ENCODE measurements at regions not wholly inside any gene's neighbourhood (a gene's known extent, or its start where the extent isn't known, plus 50 kb on each side); places are given as distances from the start of the nearest gene placed in this dataset.

DNA sequence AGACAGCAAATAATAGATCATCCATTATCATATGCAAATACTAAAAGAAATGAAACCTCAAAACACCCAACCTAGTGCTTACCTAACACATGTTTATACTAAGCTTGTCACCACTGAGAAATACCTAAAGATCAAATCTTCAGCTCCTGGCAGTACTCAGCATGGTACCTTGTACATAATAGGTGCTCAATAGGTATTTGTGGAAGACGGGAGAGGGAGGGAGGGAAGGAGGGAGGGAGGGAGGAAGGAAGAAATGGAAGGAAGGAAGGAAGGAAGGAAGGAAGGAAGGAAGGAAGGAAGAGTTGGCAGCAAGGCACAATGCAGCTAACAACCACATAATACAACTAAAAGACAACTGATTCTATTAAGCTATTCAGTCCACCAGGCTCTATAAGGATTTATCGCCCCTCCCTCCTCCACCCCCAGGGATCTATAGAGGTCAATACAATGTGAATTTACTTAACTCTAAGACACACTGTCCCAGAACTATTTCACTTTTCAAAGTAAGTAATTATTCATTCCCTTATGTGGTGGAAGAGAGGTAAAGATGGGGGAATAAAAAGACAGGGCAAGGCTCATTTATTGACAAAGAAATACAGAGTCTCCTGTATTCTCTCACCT, 328.9 kb downstream of the PAPSS1 start:
- Mint-ChIP-seq H3K27ac (ENCODE audit: unreplicated experiment) (no peak overlapping the region), H3K4me3 (ENCODE audit: unreplicated experiment) (no peak overlapping the region), H3K9me3 (ENCODE audit: unreplicated experiment) (no peaks in the 10 kb centered on the region), H3K36me3 (ENCODE audit: unreplicated experiment) (no peaks in the 10 kb centered on the region), H3K27me3 (ENCODE audit: unreplicated experiment) (no peaks in the 10 kb centered on the region), H3K4me1 (ENCODE audit: low read depth, unreplicated experiment) (no peaks in the 10 kb centered on the region)
- TF ChIP-seq, protein P1, sequence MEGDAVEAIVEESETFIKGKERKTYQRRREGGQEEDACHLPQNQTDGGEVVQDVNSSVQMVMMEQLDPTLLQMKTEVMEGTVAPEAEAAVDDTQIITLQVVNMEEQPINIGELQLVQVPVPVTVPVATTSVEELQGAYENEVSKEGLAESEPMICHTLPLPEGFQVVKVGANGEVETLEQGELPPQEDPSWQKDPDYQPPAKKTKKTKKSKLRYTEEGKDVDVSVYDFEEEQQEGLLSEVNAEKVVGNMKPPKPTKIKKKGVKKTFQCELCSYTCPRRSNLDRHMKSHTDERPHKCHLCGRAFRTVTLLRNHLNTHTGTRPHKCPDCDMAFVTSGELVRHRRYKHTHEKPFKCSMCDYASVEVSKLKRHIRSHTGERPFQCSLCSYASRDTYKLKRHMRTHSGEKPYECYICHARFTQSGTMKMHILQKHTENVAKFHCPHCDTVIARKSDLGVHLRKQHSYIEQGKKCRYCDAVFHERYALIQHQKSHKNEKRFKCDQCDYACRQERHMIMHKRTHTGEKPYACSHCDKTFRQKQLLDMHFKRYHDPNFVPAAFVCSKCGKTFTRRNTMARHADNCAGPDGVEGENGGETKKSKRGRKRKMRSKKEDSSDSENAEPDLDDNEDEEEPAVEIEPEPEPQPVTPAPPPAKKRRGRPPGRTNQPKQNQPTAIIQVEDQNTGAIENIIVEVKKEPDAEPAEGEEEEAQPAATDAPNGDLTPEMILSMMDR (IDR thresholded peaks at IDR 0.05; ENCODE audit: partially characterized antibody, unreplicated experiment), result no peak
- DNase-seq, result no peak

DNA sequence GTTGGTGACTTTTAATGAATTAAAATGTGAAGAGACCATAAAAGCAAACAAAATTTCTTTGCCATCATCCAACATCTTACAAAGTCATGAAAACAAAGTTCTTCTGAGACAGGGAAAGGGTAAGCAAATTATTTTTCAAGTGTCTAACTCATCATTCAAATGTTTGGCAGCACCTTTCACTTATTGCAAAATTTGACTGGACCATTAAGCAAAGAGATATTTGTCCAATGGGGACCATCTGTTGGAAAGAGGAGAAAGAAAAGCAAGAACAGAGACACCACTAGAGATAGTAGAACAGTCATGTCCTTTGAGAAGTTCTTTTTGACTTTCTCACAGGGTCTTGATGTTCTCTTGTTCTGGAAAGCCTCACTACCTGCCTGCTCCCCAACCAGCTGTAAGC, 330.1 kb downstream of the PAPSS1 start:
- Mint-ChIP-seq H3K27me3 (ENCODE audit: unreplicated experiment) (no peaks in the 10 kb centered on the region), H3K9me3 (ENCODE audit: unreplicated experiment) (no peaks in the 10 kb centered on the region), H3K36me3 (ENCODE audit: unreplicated experiment) (no peaks in the 10 kb centered on the region), H3K27ac (ENCODE audit: unreplicated experiment) (no peak overlapping the region), H3K4me1 (ENCODE audit: low read depth, unreplicated experiment) (no peaks in the 10 kb centered on the region), H3K4me3 (ENCODE audit: unreplicated experiment) (no peak overlapping the region)
- no peak for DNase-seq
- TF ChIP-seq, protein P1 (IDR thresholded peaks at IDR 0.05; ENCODE audit: partially characterized antibody, unreplicated experiment), result no peak

DNA sequence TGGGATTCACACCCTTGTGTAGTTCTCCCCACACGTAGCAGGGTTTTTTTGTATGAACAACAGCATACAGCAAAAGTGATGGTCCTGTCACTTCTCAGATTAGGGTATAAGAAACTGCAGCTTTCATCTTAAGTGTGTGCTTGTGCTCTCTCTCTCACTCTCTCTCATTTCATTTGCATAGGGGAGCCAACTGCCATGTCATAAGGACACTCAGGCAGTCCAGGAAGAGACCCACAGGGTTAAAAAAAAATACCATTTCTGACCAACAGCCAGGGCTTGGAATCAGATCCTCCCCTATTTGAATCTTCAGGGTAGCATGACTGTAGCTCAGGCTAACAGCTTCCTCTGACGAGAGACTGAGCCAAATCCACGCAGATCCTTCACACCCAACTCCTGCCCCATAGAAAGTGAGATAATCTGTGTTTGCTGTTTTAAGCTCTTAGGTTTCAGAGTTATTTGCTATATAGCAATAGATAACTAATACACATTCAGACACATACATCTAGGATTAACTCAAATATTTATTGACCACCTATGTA, 331.2 kb downstream of the PAPSS1 start:
- no peaks in the 10 kb centered on the region for H3K9me3 Mint-ChIP-seq (ENCODE audit: unreplicated experiment)
- H3K4me3 Mint-ChIP-seq (ENCODE audit: unreplicated experiment), result no peak overlapping the region
- DNase-seq, result no peak
- TF ChIP-seq, protein P1 (IDR thresholded peaks at IDR 0.05; ENCODE audit: partially characterized antibody, unreplicated experiment), result no peak
- H3K27me3 Mint-ChIP-seq (ENCODE audit: unreplicated experiment), result no peaks in the 10 kb centered on the region
- H3K36me3 Mint-ChIP-seq (ENCODE audit: unreplicated experiment), result no peaks in the 10 kb centered on the region
- H3K4me1 Mint-ChIP-seq (ENCODE audit: low read depth, unreplicated experiment), result no peaks in the 10 kb centered on the region
- H3K27ac Mint-ChIP-seq (ENCODE audit: unreplicated experiment), result no peak overlapping the region

DNA sequence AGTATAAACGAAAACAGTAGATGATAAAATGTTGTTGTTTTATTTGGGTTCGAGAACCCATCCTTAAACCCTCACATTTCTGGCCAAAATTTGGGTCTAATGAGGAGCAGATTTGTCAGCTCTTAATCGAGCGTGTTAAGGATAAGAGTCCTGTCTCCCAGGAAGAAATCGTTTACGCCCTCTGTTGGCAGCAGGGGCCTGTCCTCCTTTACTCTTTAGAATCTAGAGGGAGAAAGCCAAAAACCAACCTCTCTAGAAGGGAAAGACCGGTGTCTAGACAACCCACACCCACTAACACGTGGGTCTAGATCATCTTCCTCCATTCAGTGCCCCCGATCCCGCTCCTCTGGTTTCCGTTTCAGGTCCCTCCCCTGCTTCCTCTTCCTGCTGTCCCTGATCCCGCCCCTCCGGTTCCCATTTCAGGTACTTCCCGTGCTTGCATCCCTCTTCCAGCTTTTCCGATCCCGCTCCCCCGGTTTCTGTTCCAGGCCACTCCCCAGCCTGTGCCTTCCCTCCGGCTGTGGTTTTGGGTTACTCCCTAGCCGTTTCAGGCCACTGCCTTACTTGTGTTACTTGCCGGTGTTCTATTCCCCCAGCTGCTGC, 339.1 kb downstream of the PAPSS1 start:
- Mint-ChIP-seq H3K27me3 (ENCODE audit: unreplicated experiment) (no peaks in the 10 kb centered on the region), H3K36me3 (ENCODE audit: unreplicated experiment) (peaks cover 6% of the 10 kb centered on the region), H3K27ac (ENCODE audit: unreplicated experiment) (no peak overlapping the region), H3K4me3 (ENCODE audit: unreplicated experiment) (peak overlapping the region; percentile 47), H3K4me1 (ENCODE audit: low read depth, unreplicated experiment) (peaks cover 2% of the 10 kb centered on the region), H3K9me3 (ENCODE audit: unreplicated experiment) (peaks cover 2% of the 10 kb centered on the region)
- no peak for DNase-seq
- TF ChIP-seq, protein P1 (IDR thresholded peaks at IDR 0.05; ENCODE audit: partially characterized antibody, unreplicated experiment), result no peak

DNA sequence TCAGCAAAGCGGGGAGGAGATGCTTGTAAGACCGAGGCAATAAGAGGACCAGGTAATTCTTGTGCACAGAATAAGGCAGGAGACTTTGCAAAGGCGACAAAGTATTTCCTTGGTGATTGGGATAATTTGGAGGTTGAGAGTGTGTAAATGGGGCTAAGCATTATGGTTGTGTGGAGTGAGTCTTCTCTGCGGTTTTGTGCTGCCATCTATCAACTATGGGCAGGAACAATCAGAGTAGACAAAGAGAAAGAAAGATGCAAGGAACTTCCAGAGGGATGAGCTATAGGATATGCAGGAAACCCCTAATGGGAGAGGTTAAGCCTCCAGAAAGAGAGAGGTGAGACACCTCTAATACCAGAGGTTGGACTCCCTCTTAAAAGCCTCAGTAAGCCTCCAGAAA, 339.8 kb downstream of the PAPSS1 start:
- H3K27ac Mint-ChIP-seq (ENCODE audit: unreplicated experiment), result no peak overlapping the region
- H3K27me3 Mint-ChIP-seq (ENCODE audit: unreplicated experiment), result no peaks in the 10 kb centered on the region
- TF ChIP-seq, protein P1 (IDR thresholded peaks at IDR 0.05; ENCODE audit: partially characterized antibody, unreplicated experiment), result no peak
- H3K4me3 Mint-ChIP-seq (ENCODE audit: unreplicated experiment), result no peak overlapping the region
- H3K4me1 Mint-ChIP-seq (ENCODE audit: low read depth, unreplicated experiment), result peaks cover 2% of the 10 kb centered on the region
- peaks cover 2% of the 10 kb centered on the region for H3K9me3 Mint-ChIP-seq (ENCODE audit: unreplicated experiment)
- DNase-seq, result no peak
- H3K36me3 Mint-ChIP-seq (ENCODE audit: unreplicated experiment), result peaks cover 6% of the 10 kb centered on the region
